ENCODE measurements at regions not wholly inside any gene's neighbourhood (a gene's known extent, or its start where the extent isn't known, plus 50 kb on each side); places are given as distances from the start of the nearest gene placed in this dataset.

DNA sequence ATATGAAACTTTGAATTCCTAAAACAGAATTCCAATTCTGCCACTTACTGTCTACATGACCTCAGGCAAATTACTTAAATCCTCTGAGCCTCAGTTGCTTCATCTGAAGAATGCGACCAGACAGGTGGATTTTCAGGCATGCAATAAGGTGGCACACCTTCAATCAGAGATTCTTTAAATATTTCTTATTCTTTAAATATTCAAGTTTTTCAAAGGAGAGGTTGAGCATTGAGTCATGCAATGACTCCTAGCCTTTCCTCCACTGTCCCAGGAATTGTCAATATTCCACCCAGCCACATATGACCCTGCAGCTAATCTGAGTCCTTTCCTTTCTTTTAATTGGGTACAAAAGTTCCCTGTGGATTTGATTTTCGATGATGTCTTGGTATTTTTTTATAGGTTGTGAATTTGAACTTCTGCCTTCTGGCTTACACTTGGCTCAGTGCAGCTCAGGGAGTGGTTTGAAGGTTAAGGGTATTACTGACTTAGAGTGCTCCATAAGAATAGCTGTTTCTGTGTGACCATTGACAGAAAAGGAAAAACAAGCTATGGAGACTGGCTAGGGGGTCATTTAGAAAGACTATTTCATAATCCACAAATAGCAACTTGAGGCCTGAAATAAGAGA, 52.2 kb upstream of the PRDX6 start:
- no peak for ATAC-seq
- Mint-ChIP-seq H3K27me3 (no peaks in the 10 kb centered on the region), H3K4me1 (peaks cover 12 to 19% (median 14%) of the 10 kb centered on the region in 7 donors), H3K4me3 (no peak overlapping the region), H3K27ac (peak overlapping the region in 1 of 9 donors; percentile 46), H3K36me3 (peaks cover 0 to 5% (median 0%) of the 10 kb centered on the region in 5 donors), H3K9me3 (no peaks in the 10 kb centered on the region)
- Histone ChIP-seq H3K4me1 (ENCODE audit: control insufficient read depth in 2 of 2, insufficient read depth in 2 of 2, low read length in 2 of 2) (peaks cover 8% of the 10 kb centered on the region in 2 donors), H3K9me3 (ENCODE audit: control insufficient read depth in 2 of 3, low read length in 3 of 3) (no peaks in the 10 kb centered on the region), H3K36me3 (ENCODE audit: control insufficient read depth in 2 of 3, insufficient read depth in 3 of 3, low read length in 3 of 3) (no peaks in the 10 kb centered on the region), H3K27me3 (ENCODE audit: control insufficient read depth in 2 of 2, insufficient read depth in 2 of 2, low read length in 2 of 2) (no peaks in the 10 kb centered on the region), H3K27ac (ENCODE audit: low read depth, low read length) (no peak overlapping the region), H3K4me3 (ENCODE audit: low read length) (no peak overlapping the region)
- intact Hi-C loops (cut with micrococcal nuclease): loop anchor here in 1 of 2 donors (5.0 to 10.0 kb wide), 2 partner anchors 730 to 837 kb away; partner anchors contain the start of gene RABGAP1L
- no peak for DNase-seq
- ChIA-PET POLR2A (no interaction called here), CTCF (interaction anchor here (0.8 kb wide), 1 partner anchor 11 kb away, joined by 3 read pairs; no protein-coding TSS in a partner anchor)

GRCh38 chr1:173426057-173426456, 51.1 kb upstream of the PRDX6 start:
- no peak overlapping the region for H3K4me3 Mint-ChIP-seq
- intact Hi-C loops (cut with micrococcal nuclease): loop anchor here in 1 of 2 donors (10.0 kb wide), 1 partner anchor 729 kb away; the partner anchor contains the start of gene RABGAP1L
- H3K4me1 ChIP-seq (ENCODE audit: control insufficient read depth in 2 of 2, insufficient read depth in 2 of 2, low read length in 2 of 2): peaks cover 14% of the 10 kb centered on the region in 2 donors
- no peak overlapping the region for H3K27ac Mint-ChIP-seq
- H3K4me1 Mint-ChIP-seq: peaks cover 13 to 21% (median 20%) of the 10 kb centered on the region in 7 donors
- CTCF ChIA-PET: no interaction called here
- DNase-seq (no peak), ATAC-seq (no peak)
- POLR2A ChIA-PET: no interaction called here
- H3K36me3 ChIP-seq (ENCODE audit: control insufficient read depth in 2 of 3, insufficient read depth in 3 of 3, low read length in 3 of 3): no peaks in the 10 kb centered on the region
- no peak overlapping the region for H3K27ac ChIP-seq (ENCODE audit: low read depth, low read length)
- peaks cover 0 to 5% (median 0%) of the 10 kb centered on the region in 5 donors for H3K36me3 Mint-ChIP-seq
- H3K4me3 ChIP-seq (ENCODE audit: low read length): no peak overlapping the region
- H3K9me3 ChIP-seq (ENCODE audit: control insufficient read depth in 2 of 3, low read length in 3 of 3): no peaks in the 10 kb centered on the region
- H3K27me3 Mint-ChIP-seq: no peaks in the 10 kb centered on the region
- no peaks in the 10 kb centered on the region for H3K9me3 Mint-ChIP-seq
- no peaks in the 10 kb centered on the region for H3K27me3 ChIP-seq (ENCODE audit: control insufficient read depth in 2 of 2, insufficient read depth in 2 of 2, low read length in 2 of 2)

DNA sequence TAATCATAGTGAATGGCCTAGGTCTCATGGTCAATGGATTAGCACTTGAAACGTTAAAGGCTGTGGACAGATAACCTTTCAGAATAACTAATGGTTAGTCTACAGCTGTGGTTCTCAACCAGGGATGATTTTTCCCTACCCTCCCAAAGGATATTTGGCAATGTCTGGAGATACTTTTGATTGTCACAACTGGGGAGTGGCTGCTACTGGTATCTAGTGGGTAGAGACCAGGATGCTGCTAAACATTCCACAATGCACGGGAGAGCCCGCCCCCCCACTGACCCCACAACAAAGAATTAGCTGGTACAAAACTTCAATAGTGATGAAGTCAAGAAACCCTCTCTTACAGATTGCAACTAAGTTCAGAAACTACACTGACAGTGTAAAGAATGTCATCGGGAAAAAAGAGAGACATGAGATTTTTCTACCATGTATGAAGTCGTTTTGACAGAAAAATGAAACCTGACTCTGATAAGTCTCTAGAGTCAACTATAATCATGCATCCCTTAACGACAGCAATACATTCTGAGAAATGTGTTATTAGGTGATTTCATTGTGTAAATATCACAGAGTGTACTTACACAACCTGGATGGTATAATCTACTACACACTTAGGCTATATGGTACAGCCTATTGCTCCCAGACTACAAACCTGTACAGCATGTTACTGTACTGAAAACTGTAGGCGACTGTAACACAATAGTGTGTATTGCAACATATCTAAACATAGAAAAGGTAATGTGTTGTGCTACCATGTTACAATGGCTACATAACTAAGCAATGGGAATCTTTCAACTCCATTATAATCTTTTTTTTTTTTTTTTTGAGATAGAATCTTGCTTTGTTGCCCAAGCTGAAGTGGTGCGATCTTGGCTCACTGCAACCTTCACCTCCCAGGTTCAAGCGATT, 49.7 kb upstream of the PRDX6 start:
- no peak for ATAC-seq
- peaks cover 0 to 3% (median 0%) of the 10 kb centered on the region in 5 donors for H3K36me3 Mint-ChIP-seq
- Histone ChIP-seq H3K4me3 (ENCODE audit: low read length) (no peak overlapping the region), H3K4me1 (ENCODE audit: control insufficient read depth in 2 of 2, insufficient read depth in 2 of 2, low read length in 2 of 2) (peaks cover 14% of the 10 kb centered on the region in 2 donors), H3K27me3 (ENCODE audit: control insufficient read depth in 2 of 2, insufficient read depth in 2 of 2, low read length in 2 of 2) (no peaks in the 10 kb centered on the region), H3K9me3 (ENCODE audit: control insufficient read depth in 2 of 3, low read length in 3 of 3) (no peaks in the 10 kb centered on the region), H3K36me3 (ENCODE audit: control insufficient read depth in 2 of 3, insufficient read depth in 3 of 3, low read length in 3 of 3) (no peaks in the 10 kb centered on the region), H3K27ac (ENCODE audit: low read depth, low read length) (no peak overlapping the region)
- CTCF ChIA-PET: no interaction called here
- H3K4me3 Mint-ChIP-seq: no peak overlapping the region
- peaks cover 13 to 29% (median 24%) of the 10 kb centered on the region in 7 donors for H3K4me1 Mint-ChIP-seq
- intact Hi-C loops (cut with micrococcal nuclease): loop anchor here in 1 of 2 donors (10.0 kb wide), 1 partner anchor 727 kb away; the partner anchor contains the start of gene RABGAP1L
- POLR2A ChIA-PET: interaction anchor here (0.6 kb wide), 1 partner anchor 378 kb away, joined by 3 read pairs; no protein-coding TSS in a partner anchor
- H3K9me3 Mint-ChIP-seq: no peaks in the 10 kb centered on the region
- no peaks in the 10 kb centered on the region for H3K27me3 Mint-ChIP-seq
- H3K27ac Mint-ChIP-seq: no peak overlapping the region
- no peak for DNase-seq
